HepG2 (cell line): ENCODE measurements at regions not wholly inside any gene's neighbourhood (a gene's known extent, or its start where the extent isn't known, plus 50 kb on each side); places are given as distances from the start of the nearest gene placed in this dataset.
A peak's percentile ranks its signal among the peaks of the same experiment; 100 is the strongest.

ENCODE experiments used
- ATF7 ChIP-seq, 2 experiments: fragments of 450-650 bp in 1 of 2; sonication (generic) in 1 of 2; formaldehyde crosslinking in 1 of 2; IDR thresholded peaks; 2 replicates each; pipeline versions ENCODE4 v1.4.0 to v1.6.1; 2016 to 2020; ENCODE audit warnings: antibody characterized with exemption in 1 of 2, mild to moderate bottlenecking in 1 of 2, missing genetic modification reagents in 1 of 2
- FOSL2 ChIP-seq: sonication (generic); formaldehyde crosslinking; IDR thresholded peaks from 2 replicates; pipeline ENCODE4 v1.4.0; 2020; ENCODE audit warnings: missing genetic modification reagents
- FOXA3 ChIP-seq: IDR thresholded peaks from 2 replicates; pipeline ENCODE4 v1.6.1; 2016; ENCODE audit warnings: missing genetic modification reagents, missing compliant biosample characterization
- FOXK2 ChIP-seq: fragments of 450-650 bp; IDR thresholded peaks from 2 replicates; pipeline ENCODE4 v1.6.1; 2016
- HMG20A ChIP-seq: IDR thresholded peaks from 2 replicates; pipeline ENCODE4 v1.6.1; 2016; ENCODE audit warnings: borderline replicate concordance
- HNF1B ChIP-seq: sonication (generic); formaldehyde crosslinking; IDR thresholded peaks from 2 replicates; pipeline ENCODE4 v1.5.1; 2020; ENCODE audit warnings: mild to moderate bottlenecking, moderate library complexity, missing genetic modification reagents
- HOXA5 ChIP-seq: sonication (generic); formaldehyde crosslinking; IDR thresholded peaks from 2 replicates; pipeline ENCODE4 v1.4.0; 2020; ENCODE audit warnings: missing genetic modification reagents
- IRF9 ChIP-seq: sonication (generic); formaldehyde crosslinking; IDR thresholded peaks from 2 replicates; pipeline ENCODE4 v1.8.0; 2022; ENCODE audit warnings: missing genetic modification reagents, mild to moderate bottlenecking, borderline replicate concordance
- IRX3 ChIP-seq: sonication (generic); formaldehyde crosslinking; IDR thresholded peaks from 2 replicates; pipeline ENCODE4 v1.8.1; 2023; ENCODE audit warnings: mild to moderate bottlenecking, low read depth, missing genetic modification reagents, borderline replicate concordance
- KAT2B ChIP-seq: fragments of 150-350 bp; IDR thresholded peaks from 2 replicates; pipeline ENCODE4 v1.6.1; 2014; ENCODE audit warnings: low read depth, low read length, borderline replicate concordance
- KAT8 ChIP-seq: IDR thresholded peaks from 2 replicates; pipeline ENCODE4 v1.6.1; 2016; ENCODE audit warnings: missing genetic modification reagents, missing compliant biosample characterization
- MYPOP ChIP-seq: sonication (generic); formaldehyde crosslinking; IDR thresholded peaks from 2 replicates; pipeline ENCODE4 v1.8.1; 2023; ENCODE audit warnings: mild to moderate bottlenecking, moderate library complexity, missing genetic modification reagents
- NAIF1 ChIP-seq: sonication (generic); formaldehyde crosslinking; IDR thresholded peaks from 2 replicates; pipeline ENCODE4 v1.5.0; 2020; ENCODE audit warnings: mild to moderate bottlenecking, missing genetic modification reagents, borderline replicate concordance
- NFKB2 ChIP-seq: sonication (generic); formaldehyde crosslinking; IDR thresholded peaks from 2 replicates; pipeline ENCODE4 v1.4.0; 2020; ENCODE audit warnings: missing genetic modification reagents, borderline replicate concordance
- RFXAP ChIP-seq: sonication (generic); formaldehyde crosslinking; IDR thresholded peaks from 2 replicates; pipeline ENCODE4 v1.4.0; 2020; ENCODE audit warnings: missing genetic modification reagents, borderline replicate concordance
- SNRNP70 ChIP-seq: fragments of 200-400 bp; formaldehyde crosslinking; IDR thresholded peaks from 2 replicates; pipeline ENCODE4 v1.6.1; 2017; ENCODE audit warnings: mild to moderate bottlenecking, low read depth, low read length, moderate library complexity
- TAF15 ChIP-seq: fragments of 200-400 bp; formaldehyde crosslinking; IDR thresholded peaks from one replicate; pipeline ENCODE4 v1.6.1; 2018; ENCODE audit warnings: mild to moderate bottlenecking, low read depth, low read length; ENCODE audit not compliant: poor library complexity, severe bottlenecking
- ZNF260 ChIP-seq: sonication (generic); formaldehyde crosslinking; IDR thresholded peaks from 2 replicates; pipeline ENCODE4 v1.4.0; 2020; ENCODE audit warnings: missing genetic modification reagents, low read depth, mild to moderate bottlenecking, borderline replicate concordance
- ZNF282 ChIP-seq: fragments of 450-650 bp; IDR thresholded peaks from 2 replicates; pipeline ENCODE4 v1.6.1; 2018; ENCODE audit not compliant: partially characterized antibody
- ZNF451 ChIP-seq: sonication (generic); formaldehyde crosslinking; IDR thresholded peaks from 2 replicates; pipeline ENCODE4 v1.5.0; 2020; ENCODE audit warnings: mild to moderate bottlenecking, missing genetic modification reagents
- ZNF547 ChIP-seq: sonication (generic); formaldehyde crosslinking; IDR thresholded peaks from 2 replicates; pipeline ENCODE4 v1.5.1; 2020; ENCODE audit warnings: mild to moderate bottlenecking, missing genetic modification reagents
- ZNF556 ChIP-seq: sonication (generic); formaldehyde crosslinking; IDR thresholded peaks from 2 replicates; pipeline ENCODE4 v1.4.0; 2020; ENCODE audit warnings: mild to moderate bottlenecking, missing genetic modification reagents, borderline replicate concordance
- ZNF766 ChIP-seq: sonication (generic); formaldehyde crosslinking; IDR thresholded peaks from 2 replicates; pipeline ENCODE4 v1.5.0; 2020; ENCODE audit warnings: missing genetic modification reagents, borderline replicate concordance

- TF ChIP-seq RFXAP (CRISPR knock-in tag) = no peak
- no peak for TF ChIP-seq NAIF1 (CRISPR knock-in tag)
- no peak for TF ChIP-seq HNF1B
- peak; percentile 78 for TF ChIP-seq HMG20A (CRISPR knock-in tag)
- peak; percentile 79 for TF ChIP-seq FOXA3
- no peak for TF ChIP-seq ZNF547
- no peak for TF ChIP-seq ZNF282
- TF ChIP-seq KAT2B = no peak
- no peak for TF ChIP-seq ZNF766
- no peak for TF ChIP-seq IRF9 (CRISPR knock-in tag)
- TF ChIP-seq IRX3 (CRISPR knock-in tag) = no peak
- no peak for TF ChIP-seq ATF7 (IDR thresholded peaks at IDR 0.05)
- no peak for TF ChIP-seq ATF7 (CRISPR knock-in tag; IDR thresholded peaks at IDR 0.05)
- TF ChIP-seq ZNF260 (CRISPR knock-in tag) = no peak
- no peak for TF ChIP-seq TAF15
- TF ChIP-seq HOXA5 = no peak
- no peak for TF ChIP-seq NFKB2
- TF ChIP-seq SNRNP70 = no peak
- no peak for TF ChIP-seq FOXK2
- no peak for TF ChIP-seq ZNF556 (CRISPR knock-in tag)
- TF ChIP-seq ZNF451 (CRISPR knock-in tag) = no peak
- TF ChIP-seq KAT8 (CRISPR knock-in tag) = peak; percentile 50
- TF ChIP-seq FOSL2 (CRISPR knock-in tag) = peak; percentile 64
- TF ChIP-seq MYPOP (CRISPR knock-in tag) = no peak
These were observed 404.5 kb upstream of the TBX3 start (continued) for GRCh38 chr12:115088328-115088994.
